Body of pancreas (tissue), 4 donors: ENCODE measurements at regions not wholly inside any gene's neighbourhood (a gene's known extent, or its start where the extent isn't known, plus 50 kb on each side); places are given as distances from the start of the nearest gene placed in this dataset.

Experiments
- CTCF ChIP-seq, 7 experiments: fragments of 450-650 bp in 4 of 7; fragments of 200-600 bp in 3 of 7; sonication (generic) in 3 of 7; IDR thresholded peaks; one replicate each; pipeline ENCODE4 v1.5.1; 2016 to 2019; ENCODE audit warnings: antibody characterized with exemption in 7 of 7
- POLR2A ChIP-seq, 3 donors: fragments of 450-650 bp; IDR thresholded peaks; one replicate each; pipeline ENCODE4 v1.6.1; 2016; ENCODE audit warnings: antibody characterized with exemption in 3 of 3, mild to moderate bottlenecking in 2 of 3

DNA sequence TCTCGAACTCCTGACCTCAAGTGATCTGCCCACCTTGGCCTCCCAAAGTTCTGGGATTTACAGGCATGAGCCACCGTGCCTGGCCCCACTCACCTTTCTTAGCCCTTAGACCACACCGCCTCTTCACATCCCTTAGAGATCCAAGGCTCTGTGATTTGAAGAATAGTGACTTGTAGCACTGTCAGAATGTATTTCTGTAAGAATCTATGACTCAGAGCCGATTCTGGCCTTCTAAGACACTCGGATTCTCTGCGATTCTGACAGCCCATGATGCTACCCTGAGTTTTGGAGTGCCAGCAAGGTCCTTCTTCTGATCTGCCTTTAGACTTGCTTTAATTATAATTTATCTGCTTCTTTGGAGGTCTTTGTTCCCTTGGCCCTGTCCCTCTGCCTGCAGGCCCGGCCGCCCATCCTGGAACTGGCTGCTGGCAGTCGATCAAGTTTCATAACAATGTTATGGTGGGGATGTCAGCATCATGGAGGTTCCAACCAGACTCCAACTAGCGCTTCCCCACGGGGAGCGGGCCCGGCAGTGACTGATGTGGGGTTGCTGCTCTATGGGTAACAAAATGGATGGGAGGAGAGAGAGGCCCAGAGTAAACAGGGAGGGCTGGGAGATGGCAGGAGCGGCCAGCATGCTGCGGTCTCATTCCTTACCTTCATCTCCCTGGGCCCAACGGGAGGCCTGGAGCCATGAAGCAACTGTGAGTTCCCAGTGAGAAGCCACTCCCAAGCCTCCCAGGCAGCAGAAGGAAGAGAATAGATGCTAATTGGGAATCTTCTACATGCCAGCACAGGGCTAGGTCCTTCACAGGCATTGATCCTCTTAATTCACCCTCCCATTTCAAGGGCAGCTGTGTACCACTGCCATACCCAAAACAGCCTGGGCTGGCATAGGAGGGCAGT lies 55.7 kb upstream of the RASD2 start:
- TF ChIP-seq CTCF (IDR thresholded peaks at IDR 0.05) (no peak), POLR2A (IDR thresholded peaks at IDR 0.05) (no peak)
